Heart left ventricle (tissue), 16 donors: ENCODE measurements at regions not wholly inside any gene's neighbourhood (a gene's known extent, or its start where the extent isn't known, plus 50 kb on each side); places are given as distances from the start of the nearest gene placed in this dataset.

Source experiments
- ATAC-seq, 4 donors: fragments of 200-7000 bp; cut with Tn5 transposase; one replicate each; pipeline ENCODE4 v1.9.1; 2020 to 2022; ENCODE audit warnings: moderate library complexity in 4 of 4, mild to moderate bottlenecking in 3 of 4, moderate number of reproducible peaks in 1 of 4
- DNase-seq, 5 donors: peaks; one replicate each; pipeline ENCODE4 v3.0.0-alpha.2; 2020
- H3K27ac ChIP-seq, 12 donors: fragments of 200-600 bp; sonication (generic) in 4 of 12; one replicate each; pipeline versions ENCODE4 v1.5.0 to v1.8.0; 2016 to 2022; ENCODE audit warnings: mild to moderate bottlenecking in 2 of 12
- H3K27me3 ChIP-seq, 9 donors: fragments of 200-600 bp; sonication (generic) in 2 of 9; one replicate each; pipeline versions ENCODE4 v1.5.1 to v1.8.0; 2016 to 2022; ENCODE audit warnings: mild to moderate bottlenecking in 3 of 9
- H3K36me3 ChIP-seq, 9 donors: fragments of 200-600 bp; sonication (generic) in 2 of 9; one replicate each; pipeline versions ENCODE4 v1.5.0 to v1.8.0; 2018 to 2022; ENCODE audit warnings: mild to moderate bottlenecking in 2 of 9
- H3K4me1 ChIP-seq, 12 donors: fragments of 200-600 bp; sonication (generic) in 4 of 12; one replicate each; pipeline versions ENCODE4 v1.5.0 to v1.8.0; 2016 to 2022; ENCODE audit warnings: mild to moderate bottlenecking in 3 of 12
- H3K4me3 ChIP-seq, 12 donors: fragments of 200-600 bp; sonication (generic) in 4 of 12; one replicate each; pipeline versions ENCODE4 v1.5.0 to v1.8.0; 2017 to 2022; ENCODE audit warnings: mild to moderate bottlenecking in 9 of 12, moderate library complexity in 4 of 12
- H3K9me3 ChIP-seq, 12 donors: fragments of 200-600 bp; sonication (generic) in 4 of 12; one replicate each; pipeline versions ENCODE4 v1.5.0 to v1.8.0; 2016 to 2022; ENCODE audit warnings: mild to moderate bottlenecking in 1 of 12
- POLR2A ChIP-seq, 2 donors: fragments of 450-650 bp; IDR thresholded peaks; one replicate each; pipeline ENCODE4 v1.6.1; 2017; ENCODE audit warnings: antibody characterized with exemption in 2 of 2, mild to moderate bottlenecking in 2 of 2, moderate library complexity in 2 of 2
- WGBS, 4 donors: extraction: QIAGEN DNeasy Blood & Tissue Kit in 2 of 4; methylation state at CpG; one replicate each; pipeline versions ENCODE4 v1.1.5 to v1.1.7; 2013 to 2018; 5-methylcytosine and 5-hydroxymethylcytosine counted together
- intact Hi-C, 10 donors: fragments of 100-400 bp; cut with DNase I; formaldehyde crosslinking; loops; one replicate each; pipeline versions ENCODE4 v1.11.1 to v1.14.2; 2022
- TF ChIP-seq, protein P1 (sequence below), 12 donors: fragments of 200-600 bp; sonication (generic) in 4 of 12; IDR thresholded peaks; one replicate each; pipeline versions ENCODE4 v1.5.0 to v1.8.0; 2018 to 2022; ENCODE audit warnings: antibody characterized with exemption in 12 of 12, mild to moderate bottlenecking in 5 of 12
- donor health status: ischemic (EF 13 %, LVEDD 7.1; RV severe dilation, severe dysfunction).
- donor health status: healthy with polysubstance abuse.
- donor health status: DM: no; HTN: yes; CAD: no.
- donor health status: DM: no; HTN: no; CAD: no.
- donor health status: ischemic (EF 25% LVEDD 6.9; RV normal size, moderate dysfunction).
- donor health status: ischemic (EF 25% LVEDD 5.7; RV mildly dilated, moderate dysfunction).
- donor health status: healthy.
- donor health status: DM: yes; HTN: yes; CAD: no.
- donor health status: ischemic (EF 35%, LVEDD 5.7; RV mildly dilated, moderate dysfunction).
- donor health status: nonischemic (EF 11% LVEDD 7.7; RV severe dilation, severe dysfunction).
- donor health status: DM: yes; HTN: yes; CAD: no.
- donor health status: PGD.
- donor health status: ischemic (EF 29% LVEDD 5.4; RV normal size, mild dysfunction).
- donor health status: nonischemic (EF 23%, LVEDD 6.1; RV moderate dilation, normal function).

- H3K27ac ChIP-seq, result no peak overlapping the region
- H3K9me3 ChIP-seq, result no peaks in the 10 kb centered on the region
- intact Hi-C loops, result no loop called here
- H3K4me3 ChIP-seq, result no peak overlapping the region
- no peaks in the 10 kb centered on the region for H3K36me3 ChIP-seq
- no peaks in the 10 kb centered on the region for H3K4me1 ChIP-seq
- DNase-seq (no peak), ATAC-seq (no peak)
- H3K27me3 ChIP-seq, result no peaks in the 10 kb centered on the region
- TF ChIP-seq, protein P1, sequence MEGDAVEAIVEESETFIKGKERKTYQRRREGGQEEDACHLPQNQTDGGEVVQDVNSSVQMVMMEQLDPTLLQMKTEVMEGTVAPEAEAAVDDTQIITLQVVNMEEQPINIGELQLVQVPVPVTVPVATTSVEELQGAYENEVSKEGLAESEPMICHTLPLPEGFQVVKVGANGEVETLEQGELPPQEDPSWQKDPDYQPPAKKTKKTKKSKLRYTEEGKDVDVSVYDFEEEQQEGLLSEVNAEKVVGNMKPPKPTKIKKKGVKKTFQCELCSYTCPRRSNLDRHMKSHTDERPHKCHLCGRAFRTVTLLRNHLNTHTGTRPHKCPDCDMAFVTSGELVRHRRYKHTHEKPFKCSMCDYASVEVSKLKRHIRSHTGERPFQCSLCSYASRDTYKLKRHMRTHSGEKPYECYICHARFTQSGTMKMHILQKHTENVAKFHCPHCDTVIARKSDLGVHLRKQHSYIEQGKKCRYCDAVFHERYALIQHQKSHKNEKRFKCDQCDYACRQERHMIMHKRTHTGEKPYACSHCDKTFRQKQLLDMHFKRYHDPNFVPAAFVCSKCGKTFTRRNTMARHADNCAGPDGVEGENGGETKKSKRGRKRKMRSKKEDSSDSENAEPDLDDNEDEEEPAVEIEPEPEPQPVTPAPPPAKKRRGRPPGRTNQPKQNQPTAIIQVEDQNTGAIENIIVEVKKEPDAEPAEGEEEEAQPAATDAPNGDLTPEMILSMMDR (IDR thresholded peaks at IDR 0.05), result no peak
- no peak for TF ChIP-seq POLR2A (IDR thresholded peaks at IDR 0.05)
- WGBS, 4 donors, result 73 to 84% (median 81%) methylated on average over 3 of the region's 3 CpGs
Measured at GRCh38 chr18:65358306-65358705, 392.5 kb upstream of the CDH7 start.

- ATAC-seq, result no peak
Measured at GRCh38 chr18:65352186-65352585, 398.6 kb upstream of the CDH7 start.

DNA sequence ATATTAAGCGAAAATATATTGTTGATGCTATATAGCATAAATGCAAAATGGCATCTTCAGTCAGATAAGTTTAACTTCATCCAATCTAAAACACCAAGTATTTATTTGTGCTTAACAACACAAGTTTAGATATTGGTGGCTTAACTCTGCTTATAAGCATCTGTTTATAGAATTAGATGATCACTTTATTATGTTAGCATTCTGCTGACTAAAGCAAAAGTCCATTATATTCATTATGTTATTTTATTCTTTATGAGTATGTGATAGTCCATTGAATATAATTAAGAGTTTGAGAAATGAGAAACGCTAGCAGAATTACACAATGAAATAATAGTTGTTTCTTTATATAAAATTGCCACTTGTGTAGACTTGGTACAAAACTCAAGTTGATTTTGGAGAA is 401.2 kb upstream of the CDH7 start:
- intact Hi-C loops, result no loop called here
- Histone ChIP-seq H3K4me3 (no peak overlapping the region), H3K36me3 (no peaks in the 10 kb centered on the region), H3K27me3 (no peaks in the 10 kb centered on the region), H3K4me1 (no peaks in the 10 kb centered on the region), H3K27ac (no peak overlapping the region), H3K9me3 (no peaks in the 10 kb centered on the region)
- 80 to 87% (median 84%) methylated on average over 2 of the region's 2 CpGs for WGBS, 4 donors
- no peak for TF ChIP-seq POLR2A (IDR thresholded peaks at IDR 0.05)
- TF ChIP-seq, protein P1 (IDR thresholded peaks at IDR 0.05), result no peak
- no peak for ATAC-seq
- no peak for DNase-seq

More at GRCh38 chr18:65352186-65352585, 398.6 kb upstream of the CDH7 start:
- Histone ChIP-seq H3K4me3 (no peak overlapping the region), H3K27ac (no peak overlapping the region), H3K36me3 (no peaks in the 10 kb centered on the region), H3K9me3 (no peaks in the 10 kb centered on the region), H3K27me3 (no peaks in the 10 kb centered on the region), H3K4me1 (no peaks in the 10 kb centered on the region)
- 70 to 76% (median 74%) methylated on average over 3 of the region's 3 CpGs for WGBS, 4 donors
- TF ChIP-seq, protein P1 (IDR thresholded peaks at IDR 0.05), result no peak
- no peak for TF ChIP-seq POLR2A (IDR thresholded peaks at IDR 0.05)
- DNase-seq, result no peak
- intact Hi-C loops, result no loop called here

DNA sequence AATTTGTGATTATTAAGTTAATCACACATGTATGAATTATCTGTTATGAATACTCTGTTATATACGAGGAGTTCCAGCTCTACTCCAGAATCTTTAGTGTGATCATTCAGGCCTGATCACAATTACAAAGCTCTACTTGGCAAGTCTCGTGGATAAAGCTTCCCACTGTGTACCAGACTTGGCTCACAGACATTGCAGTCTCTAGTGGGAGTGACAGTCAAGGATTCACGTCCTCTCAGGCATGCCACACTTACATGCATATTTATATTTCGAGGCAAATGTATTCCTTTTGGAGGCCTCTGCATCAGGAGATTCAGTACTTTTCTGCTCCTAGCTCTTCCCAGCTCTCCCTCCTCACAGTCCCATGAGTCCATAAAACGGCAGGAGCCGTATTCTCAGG is 403.4 kb upstream of the CDH7 start:
- WGBS, 4 donors, result 60 to 72% (median 68%) methylated on average over 6 of the region's 6 CpGs
- TF ChIP-seq, protein P1 (IDR thresholded peaks at IDR 0.05), result no peak
- TF ChIP-seq POLR2A (IDR thresholded peaks at IDR 0.05), result no peak
- DNase-seq, result no peak
- Histone ChIP-seq H3K4me1 (no peaks in the 10 kb centered on the region), H3K9me3 (peaks cover 0 to 10% (median 0%) of the 10 kb centered on the region in 12 donors), H3K36me3 (no peaks in the 10 kb centered on the region), H3K4me3 (no peak overlapping the region), H3K27ac (no peak overlapping the region), H3K27me3 (no peaks in the 10 kb centered on the region)
- ATAC-seq, result no peak
- intact Hi-C loops, result no loop called here
